Osteocyte (in vitro differentiated cells): ENCODE measurements at regions not wholly inside any gene's neighbourhood (a gene's known extent, or its start where the extent isn't known, plus 50 kb on each side); places are given as distances from the start of the nearest gene placed in this dataset.

Experiments
- DNase-seq: peaks from one replicate; pipeline ENCODE4 v3.0.0; 2021; ENCODE audit warnings: mixed read lengths; ENCODE audit not compliant: unreplicated experiment; ENCODE audit errors: extremely low spot score
- H3K27ac Mint-ChIP-seq: one replicate; pipeline ENCODE4 v1.8.0; 2021; ENCODE audit warnings: mild to moderate bottlenecking, mixed read lengths; ENCODE audit not compliant: unreplicated experiment
- H3K27me3 Mint-ChIP-seq: one replicate; pipeline ENCODE4 v1.8.0; 2021; ENCODE audit warnings: mixed read lengths; ENCODE audit not compliant: unreplicated experiment
- H3K36me3 Mint-ChIP-seq: one replicate; pipeline ENCODE4 v1.8.0; 2021; ENCODE audit warnings: mixed read lengths; ENCODE audit not compliant: unreplicated experiment
- H3K4me1 Mint-ChIP-seq: one replicate; pipeline ENCODE4 v1.8.0; 2021; ENCODE audit warnings: mixed read lengths; ENCODE audit not compliant: unreplicated experiment
- H3K4me3 Mint-ChIP-seq: one replicate; pipeline ENCODE4 v1.8.0; 2021; ENCODE audit warnings: mild to moderate bottlenecking, moderate library complexity, mixed read lengths; ENCODE audit not compliant: unreplicated experiment
- H3K9me3 Mint-ChIP-seq: one replicate; pipeline ENCODE4 v1.8.0; 2021; ENCODE audit warnings: mixed read lengths; ENCODE audit not compliant: unreplicated experiment
- TF ChIP-seq, protein P1 (sequence below): fragments of 200-600 bp; sonication (generic); IDR thresholded peaks from 2 replicates; pipeline ENCODE4 v1.5.0; 2021; ENCODE audit warnings: antibody characterized with exemption, mild to moderate bottlenecking, moderate library complexity

DNA sequence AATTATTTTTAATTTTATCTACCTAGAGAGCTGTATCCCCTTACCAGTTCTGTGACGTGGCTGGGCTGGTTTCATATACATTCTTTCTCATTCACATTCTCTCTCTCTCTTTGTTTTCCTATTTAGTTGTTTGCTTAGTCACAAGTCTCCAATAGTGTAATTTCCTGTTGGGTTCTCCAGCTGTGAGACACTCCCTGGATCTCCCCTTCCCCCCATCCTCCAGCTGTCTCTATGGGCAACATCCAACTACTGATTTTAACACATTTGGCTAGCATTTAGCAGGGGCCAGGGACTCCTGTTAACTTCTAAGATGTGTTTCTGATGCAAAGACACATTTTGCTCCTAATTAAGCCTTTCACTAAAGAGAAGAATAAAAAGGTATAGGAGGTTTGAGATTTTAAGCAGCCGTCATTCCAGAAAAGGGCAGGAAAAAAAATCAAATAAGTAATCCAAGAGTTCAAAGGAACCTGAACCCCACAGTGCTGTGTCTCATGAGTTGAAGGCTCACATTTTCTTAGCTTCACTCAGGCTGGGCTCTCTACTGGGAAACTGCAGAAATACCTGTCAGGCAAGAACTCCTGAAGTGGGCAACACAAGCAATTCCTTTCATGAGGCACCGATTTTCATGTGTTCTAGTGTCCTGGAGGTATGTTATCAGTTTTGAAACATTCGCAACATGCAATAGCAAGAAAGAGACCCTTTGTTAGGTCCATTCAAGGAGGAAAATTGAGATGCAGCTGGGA is 198.7 kb upstream of the C9orf72 start:
- Mint-ChIP-seq H3K36me3 (no peaks in the 10 kb centered on the region), H3K27ac (no peak overlapping the region), H3K4me1 (no peaks in the 10 kb centered on the region), H3K4me3 (no peak overlapping the region), H3K9me3 (peaks cover 6% of the 10 kb centered on the region), H3K27me3 (no peaks in the 10 kb centered on the region)
- TF ChIP-seq, protein P1, sequence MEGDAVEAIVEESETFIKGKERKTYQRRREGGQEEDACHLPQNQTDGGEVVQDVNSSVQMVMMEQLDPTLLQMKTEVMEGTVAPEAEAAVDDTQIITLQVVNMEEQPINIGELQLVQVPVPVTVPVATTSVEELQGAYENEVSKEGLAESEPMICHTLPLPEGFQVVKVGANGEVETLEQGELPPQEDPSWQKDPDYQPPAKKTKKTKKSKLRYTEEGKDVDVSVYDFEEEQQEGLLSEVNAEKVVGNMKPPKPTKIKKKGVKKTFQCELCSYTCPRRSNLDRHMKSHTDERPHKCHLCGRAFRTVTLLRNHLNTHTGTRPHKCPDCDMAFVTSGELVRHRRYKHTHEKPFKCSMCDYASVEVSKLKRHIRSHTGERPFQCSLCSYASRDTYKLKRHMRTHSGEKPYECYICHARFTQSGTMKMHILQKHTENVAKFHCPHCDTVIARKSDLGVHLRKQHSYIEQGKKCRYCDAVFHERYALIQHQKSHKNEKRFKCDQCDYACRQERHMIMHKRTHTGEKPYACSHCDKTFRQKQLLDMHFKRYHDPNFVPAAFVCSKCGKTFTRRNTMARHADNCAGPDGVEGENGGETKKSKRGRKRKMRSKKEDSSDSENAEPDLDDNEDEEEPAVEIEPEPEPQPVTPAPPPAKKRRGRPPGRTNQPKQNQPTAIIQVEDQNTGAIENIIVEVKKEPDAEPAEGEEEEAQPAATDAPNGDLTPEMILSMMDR = no peak
- no peak for DNase-seq

DNA sequence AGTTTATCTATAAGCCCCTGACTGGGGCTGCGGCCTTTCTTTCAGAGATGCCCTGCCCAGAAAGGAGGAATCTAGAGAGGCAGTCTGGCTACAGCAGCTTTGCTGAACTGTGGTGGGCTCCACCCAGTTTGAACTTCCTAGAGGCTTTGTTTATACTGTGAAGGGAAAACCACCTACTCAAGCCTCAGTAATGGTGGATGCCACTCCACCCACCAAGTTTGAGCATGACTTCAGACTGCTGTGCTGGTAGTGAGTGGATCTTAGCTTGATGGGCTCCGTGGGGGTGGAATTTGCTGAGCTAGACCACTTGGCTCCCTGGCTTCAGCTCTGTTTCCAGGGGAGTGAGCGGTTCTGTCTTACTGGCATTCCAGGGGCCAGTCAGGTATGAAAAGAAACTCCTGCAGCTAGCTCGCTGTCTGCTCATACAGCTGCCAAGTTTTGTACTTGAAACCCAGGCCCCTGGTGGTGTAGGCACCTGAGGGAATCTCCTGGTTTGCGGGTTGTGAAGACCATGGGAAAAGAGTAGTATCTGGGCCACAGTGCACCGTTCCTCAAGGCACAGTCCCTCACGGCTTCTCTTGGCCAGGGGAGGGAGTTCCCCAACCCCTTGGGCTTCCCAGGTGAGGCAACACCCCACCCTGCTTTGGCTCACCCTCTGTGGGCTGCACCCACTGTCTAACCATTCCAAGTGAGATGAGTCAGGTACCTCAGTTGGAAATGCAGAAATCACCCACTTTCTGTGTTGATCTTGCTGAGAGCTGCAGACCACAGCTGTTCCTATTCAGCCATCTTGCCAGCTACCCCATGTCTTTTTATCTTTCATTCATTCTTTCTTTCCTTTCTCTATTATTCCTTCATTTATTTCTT is 211.8 kb upstream of the C9orf72 start:
- Mint-ChIP-seq H3K27me3 (no peaks in the 10 kb centered on the region), H3K4me1 (no peaks in the 10 kb centered on the region), H3K9me3 (peaks cover 34% of the 10 kb centered on the region), H3K4me3 (no peak overlapping the region), H3K36me3 (no peaks in the 10 kb centered on the region), H3K27ac (no peak overlapping the region)
- TF ChIP-seq, protein P1 = no peak
- no peak for DNase-seq

DNA sequence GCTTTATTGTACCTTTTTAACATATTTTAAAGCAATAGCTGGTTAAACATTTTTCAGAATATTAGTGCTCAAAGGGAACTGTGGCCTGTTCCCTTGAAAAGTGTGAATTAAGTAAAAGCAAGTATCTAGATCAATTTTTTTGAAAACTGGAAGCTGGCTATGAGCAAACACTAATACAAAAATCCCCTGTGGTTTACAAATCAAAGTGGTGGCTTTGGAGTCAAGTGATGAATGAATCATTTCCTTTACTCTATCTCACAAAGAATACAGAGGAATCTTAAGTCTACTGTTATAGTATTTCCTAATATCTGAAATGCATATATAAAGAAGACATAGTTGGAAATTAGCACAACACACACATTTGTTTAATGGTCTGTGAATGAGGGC is 212.4 kb upstream of the C9orf72 start:
- no peak for DNase-seq
- TF ChIP-seq, protein P1 = no peak
- Mint-ChIP-seq H3K36me3 (no peaks in the 10 kb centered on the region), H3K27ac (no peak overlapping the region), H3K4me1 (no peaks in the 10 kb centered on the region), H3K9me3 (peaks cover 34% of the 10 kb centered on the region), H3K4me3 (no peak overlapping the region), H3K27me3 (no peaks in the 10 kb centered on the region)

DNA sequence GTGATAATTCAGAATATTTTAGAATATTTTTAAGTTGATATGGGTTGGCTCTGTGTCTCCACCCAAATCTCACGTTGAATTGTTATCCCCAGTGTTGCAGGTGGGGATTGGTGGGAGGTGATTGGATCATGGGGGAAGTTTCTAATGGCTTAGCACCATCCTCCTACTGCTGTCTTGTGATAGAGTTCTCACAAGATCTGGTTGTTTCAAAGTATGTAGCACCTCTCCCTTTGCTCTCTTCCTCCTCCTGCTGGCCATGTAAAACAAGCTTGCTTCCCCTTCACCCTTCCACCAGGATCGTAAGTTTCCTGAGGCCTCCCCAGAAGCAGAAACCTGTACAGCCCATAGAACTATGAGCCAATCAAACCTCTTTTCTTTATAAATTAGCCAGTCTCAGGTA is 214.6 kb upstream of the C9orf72 start:
- Mint-ChIP-seq H3K4me3 (no peak overlapping the region), H3K27ac (no peak overlapping the region), H3K36me3 (no peaks in the 10 kb centered on the region), H3K27me3 (no peaks in the 10 kb centered on the region), H3K4me1 (no peaks in the 10 kb centered on the region), H3K9me3 (peaks cover 26% of the 10 kb centered on the region)
- TF ChIP-seq, protein P1 = no peak
- no peak for DNase-seq

DNA sequence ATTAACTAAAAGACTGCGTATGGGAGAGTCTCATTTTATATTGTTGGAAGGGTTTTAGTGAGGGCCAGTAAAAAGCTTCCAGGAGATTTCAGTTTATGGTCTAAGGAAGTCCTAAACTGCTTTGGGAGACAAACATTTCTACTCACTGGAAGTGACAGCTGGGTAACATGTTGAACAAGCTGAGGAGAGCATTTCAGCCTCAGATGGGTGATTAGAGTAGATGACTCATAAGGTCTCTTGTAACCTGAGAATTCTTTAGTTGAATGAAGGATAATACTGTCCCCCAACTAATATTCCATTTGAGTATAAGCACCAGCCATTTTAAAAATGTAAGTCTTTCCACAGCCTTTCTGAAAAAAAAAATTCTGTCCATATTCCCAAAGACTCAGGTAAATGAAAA is 218.0 kb upstream of the C9orf72 start:
- Mint-ChIP-seq H3K4me3 (no peak overlapping the region), H3K9me3 (peaks cover 30% of the 10 kb centered on the region), H3K27me3 (no peaks in the 10 kb centered on the region), H3K36me3 (no peaks in the 10 kb centered on the region), H3K4me1 (no peaks in the 10 kb centered on the region), H3K27ac (no peak overlapping the region)
- TF ChIP-seq, protein P1 = no peak
- DNase-seq = no peak
